ENCODE measurements at regions not wholly inside any gene's neighbourhood (a gene's known extent, or its start where the extent isn't known, plus 50 kb on each side); places are given as distances from the start of the nearest gene placed in this dataset.
A peak's percentile ranks its signal among the peaks of the same experiment; 100 is the strongest.

DNA sequence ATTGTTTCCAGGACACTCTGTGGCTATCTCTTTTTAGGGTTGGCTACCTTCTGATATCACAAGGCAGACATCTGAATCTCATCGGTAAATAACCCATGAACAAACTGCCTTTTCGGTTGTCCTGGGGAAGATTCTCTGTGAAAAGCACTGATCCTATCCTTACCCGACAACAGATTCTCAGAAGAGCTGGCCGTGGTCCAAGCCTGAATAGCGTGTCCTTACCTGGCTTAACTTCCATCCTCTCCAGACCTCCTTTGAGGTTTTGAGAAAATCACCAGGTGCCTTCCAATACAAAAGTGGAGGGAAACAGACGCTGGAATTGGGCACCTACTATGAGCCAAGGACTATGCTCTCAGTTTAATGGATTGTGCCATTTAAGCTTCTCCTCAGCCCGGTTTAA is 87.4 kb upstream of the ARHGEF3 start:
- DNase-seq = no peak

- peak; percentile 52 for DNase-seq
Measured at GRCh38 chr3:56887402-56888025, 85.8 kb upstream of the ARHGEF3 start.

GRCh38 chr3:56886314-56886713 is 84.6 kb upstream of the ARHGEF3 start:
- no peak for DNase-seq

GRCh38 chr3:56885879-56886278 is 84.1 kb upstream of the ARHGEF3 start:
- DNase-seq = no peak

DNA sequence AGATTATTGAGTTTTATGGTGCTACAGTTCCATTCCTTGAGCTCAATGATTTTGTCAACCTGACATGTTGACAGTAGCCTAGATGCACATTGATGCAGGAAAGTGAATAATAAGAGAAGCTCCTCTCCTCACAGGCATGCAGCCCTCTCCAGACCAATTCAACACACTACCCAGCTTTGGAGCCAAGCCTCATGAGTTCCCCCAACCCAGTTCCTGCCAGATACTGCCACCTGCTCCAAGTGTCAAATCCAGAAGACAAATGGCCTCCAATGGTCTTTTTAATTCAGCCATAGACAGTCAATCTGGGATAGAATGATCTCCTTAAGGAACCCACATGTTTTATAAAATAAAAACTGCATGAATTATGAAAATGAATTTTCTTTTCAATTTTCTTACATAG is 83.7 kb upstream of the ARHGEF3 start:
- no peak for DNase-seq

- DNase-seq = no peak
Measured at GRCh38 chr3:56884387-56884786, 82.6 kb upstream of the ARHGEF3 start.

DNA sequence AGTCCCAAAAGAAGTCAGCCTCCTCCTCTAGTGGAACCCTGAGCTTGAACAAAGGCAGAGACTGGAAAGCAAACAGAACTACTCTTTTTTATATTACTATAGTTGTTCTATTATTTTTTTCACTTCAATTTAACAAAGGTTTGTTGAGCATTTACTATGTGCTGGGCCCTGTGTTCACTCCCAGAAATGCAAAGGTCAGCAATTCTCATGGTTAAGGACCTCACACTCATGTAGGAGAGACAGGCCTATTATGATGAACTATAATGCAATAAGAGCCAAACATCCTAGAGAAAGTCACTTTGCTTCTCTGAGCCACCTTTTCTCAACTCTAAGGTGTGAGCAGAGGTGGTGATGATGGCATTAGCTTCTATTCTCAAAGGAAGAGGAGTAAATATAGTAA is 82.1 kb upstream of the ARHGEF3 start:
- no peak for DNase-seq

DNA sequence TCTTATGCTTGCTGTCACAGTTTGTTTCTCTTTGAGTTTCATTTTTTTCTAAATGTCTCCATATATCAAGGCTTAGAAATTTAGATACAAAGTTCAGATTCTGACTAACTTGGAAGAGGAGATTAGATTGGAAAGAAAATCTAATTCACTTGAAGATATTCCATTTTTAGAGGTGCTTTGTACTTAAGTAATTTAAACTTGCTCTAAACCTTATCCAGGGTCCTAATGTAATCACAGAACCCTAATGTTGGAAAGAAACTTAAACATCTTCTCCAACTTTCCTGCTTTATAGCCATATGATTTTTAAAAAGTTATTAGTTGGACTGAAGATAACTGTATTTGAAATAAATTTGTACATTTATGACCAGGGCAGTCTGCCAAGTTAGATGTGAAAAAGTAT is 81.1 kb upstream of the ARHGEF3 start:
- no peak for DNase-seq

GRCh38 chr3:56881841-56882240 is 80.1 kb upstream of the ARHGEF3 start:
- DNase-seq = no peak

DNA sequence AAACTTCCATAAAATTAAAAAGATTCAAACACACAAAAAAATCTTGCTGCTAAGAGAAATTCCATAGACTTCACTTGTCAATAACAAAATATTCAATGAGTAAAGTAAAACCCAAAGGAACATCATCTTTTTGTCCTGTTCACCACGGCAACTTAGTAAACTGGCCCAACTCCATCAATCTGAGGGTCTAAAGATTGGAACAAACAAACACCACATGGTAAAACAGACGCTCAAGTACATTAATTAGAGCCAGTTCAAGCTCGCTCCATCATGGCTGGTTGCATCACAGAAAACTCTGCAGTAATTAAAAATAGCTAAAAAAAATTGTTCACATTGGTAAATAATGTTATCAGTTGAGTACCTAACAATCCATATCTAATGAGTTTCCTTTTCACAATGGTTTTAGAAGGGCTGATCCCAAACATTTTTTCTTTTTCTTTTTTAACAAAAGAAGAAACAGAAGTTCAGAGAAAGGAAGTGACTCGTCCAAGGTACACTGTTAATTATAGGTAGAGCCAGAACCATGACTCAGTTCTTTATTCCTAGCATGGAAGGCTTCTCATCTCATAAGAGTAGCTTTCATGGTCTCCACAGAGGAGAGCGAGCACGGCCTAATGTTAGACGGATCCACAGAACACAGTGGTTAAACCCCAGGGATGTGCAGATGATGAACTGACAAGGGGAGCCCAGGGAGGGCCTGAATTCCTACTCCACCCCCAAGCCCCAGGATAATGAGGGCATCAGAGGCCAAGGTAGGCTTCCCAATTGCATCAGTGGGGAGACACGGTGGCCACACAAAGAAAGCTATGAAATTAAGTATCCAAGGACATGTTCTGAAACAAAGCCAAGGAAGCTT is 79.2 kb upstream of the ARHGEF3 start:
- DNase-seq = no peak

DNA sequence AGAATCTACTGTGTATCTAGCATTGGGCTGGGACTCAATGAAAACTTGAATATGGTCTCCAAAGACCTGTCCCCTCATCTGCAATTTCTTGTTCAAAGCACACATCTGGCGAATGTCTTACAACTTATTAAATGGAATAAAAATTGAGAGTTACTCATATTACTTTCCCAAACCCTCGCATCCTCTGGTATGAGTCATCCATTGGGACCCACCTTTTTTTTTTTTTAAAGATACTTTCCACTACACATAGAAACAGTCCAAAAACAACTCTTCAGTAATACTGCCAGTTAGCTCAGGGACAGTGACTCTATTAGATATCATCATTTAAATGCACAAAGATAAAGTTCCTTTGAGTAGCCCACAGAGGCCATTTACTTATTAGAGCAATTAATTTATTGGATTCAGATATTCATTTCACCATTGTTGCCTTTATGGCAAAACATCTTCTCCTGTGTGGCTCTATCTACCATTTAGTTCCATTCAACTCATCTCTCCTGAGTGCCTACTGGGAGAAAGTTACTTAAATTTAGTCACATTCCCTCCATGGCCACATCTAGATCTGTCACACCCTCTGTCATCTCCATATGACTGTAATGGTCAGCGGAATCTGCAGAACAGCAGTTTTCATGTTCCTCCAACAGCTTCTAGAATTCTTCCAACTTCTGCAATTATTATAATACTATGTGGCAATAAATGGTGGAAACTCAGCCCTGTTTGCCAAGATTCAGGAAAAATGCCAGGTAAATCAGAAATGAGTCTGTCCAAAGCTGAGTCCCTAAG is 77.9 kb upstream of the ARHGEF3 start:
- DNase-seq = no peak

- peak; percentile 30 for DNase-seq
Measured at GRCh38 chr3:56878074-56878473, 76.3 kb upstream of the ARHGEF3 start.

DNA sequence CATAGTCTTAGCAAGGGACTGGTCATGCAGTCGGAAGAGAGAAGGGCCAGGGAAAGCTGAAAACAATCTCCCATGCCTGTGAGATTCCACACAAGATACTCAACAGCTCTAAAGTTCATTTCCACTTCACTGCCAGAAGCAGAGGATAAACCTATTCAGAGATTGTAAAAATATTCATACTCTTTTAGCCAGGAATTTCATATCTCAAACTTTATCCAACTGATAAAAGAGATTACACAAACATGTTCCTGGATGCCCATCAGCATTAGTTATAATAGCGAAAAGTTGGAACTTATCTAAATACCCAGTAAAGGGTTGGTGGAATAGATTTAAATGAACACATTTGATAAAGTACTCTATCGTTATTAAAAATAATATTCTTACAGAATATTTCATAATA is 75.2 kb upstream of the ARHGEF3 start:
- DNase-seq = no peak

- no peak for DNase-seq
Measured at GRCh38 chr3:56874269-56874668, 72.5 kb upstream of the ARHGEF3 start.

DNA sequence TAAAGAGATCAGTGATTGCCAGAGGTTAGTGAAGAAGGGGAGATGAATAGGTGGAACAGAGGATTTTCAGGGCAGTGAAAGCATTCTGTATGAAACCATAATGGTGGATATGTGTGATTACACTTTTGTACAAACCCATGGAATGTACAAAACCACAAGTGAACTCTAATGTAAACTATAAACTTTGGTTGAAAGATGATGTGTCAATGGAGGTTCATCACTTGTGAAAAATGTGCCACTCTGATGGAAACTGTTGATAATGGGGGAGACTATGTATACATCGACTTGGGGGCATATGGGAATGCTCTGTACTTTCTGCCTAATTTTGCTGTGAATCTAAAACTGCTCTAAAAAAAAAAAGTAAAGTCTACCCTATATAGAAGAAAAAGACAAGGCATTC is 68.7 kb upstream of the ARHGEF3 start:
- no peak for DNase-seq

DNA sequence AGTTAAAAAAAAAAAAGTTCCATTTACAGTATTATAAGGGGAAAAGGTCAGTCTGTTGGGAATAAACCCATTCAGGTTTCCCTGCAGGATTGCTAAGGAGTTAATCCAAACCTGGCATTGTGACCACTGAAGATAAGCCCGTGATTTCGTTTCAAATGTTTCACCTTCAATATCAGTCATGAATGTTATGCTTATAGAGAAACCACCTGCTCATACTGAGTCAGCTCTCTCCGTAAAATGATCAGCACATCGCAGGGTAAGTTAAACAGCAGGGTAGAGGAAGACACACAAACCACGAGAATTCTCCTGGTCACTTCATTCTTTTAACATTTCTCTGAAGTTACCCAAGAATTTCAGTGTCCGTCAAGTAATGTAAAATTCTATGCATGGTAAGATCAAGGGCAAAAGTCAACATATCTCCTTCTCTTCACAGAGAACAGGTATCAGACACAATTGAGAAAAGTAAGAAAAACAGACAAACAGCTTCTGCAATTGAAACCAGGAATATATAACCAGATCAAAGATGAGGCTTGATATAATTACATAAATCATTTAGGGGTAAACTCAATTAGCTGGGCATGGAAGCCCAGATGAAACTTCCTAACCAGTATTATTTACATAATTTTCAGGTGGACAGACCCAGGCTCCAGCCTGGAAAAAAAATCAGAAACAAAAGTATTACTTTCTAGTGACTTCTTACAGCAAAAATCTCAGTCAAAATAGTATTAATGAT is 67.6 kb upstream of the ARHGEF3 start:
- DNase-seq = no peak

DNA sequence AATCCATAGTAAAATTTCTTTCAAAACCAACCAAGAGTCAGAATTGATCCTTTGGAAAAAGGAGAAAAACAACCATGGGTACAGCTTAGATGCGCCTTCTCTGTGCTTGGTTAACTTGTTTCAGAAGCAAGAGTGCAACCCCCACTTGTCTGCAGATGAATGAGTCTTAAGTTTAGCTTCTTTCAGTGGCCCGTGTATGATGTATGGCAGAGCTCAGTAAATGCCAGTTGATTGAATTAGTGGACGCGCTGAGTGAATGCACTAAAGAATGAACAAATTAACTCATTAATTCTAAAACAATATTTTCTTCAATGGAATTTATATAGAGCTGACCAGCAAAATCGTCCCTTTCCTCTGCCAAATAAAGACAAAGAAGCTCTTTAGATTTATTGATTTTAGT is 67.0 kb upstream of the ARHGEF3 start:
- no peak for DNase-seq

DNA sequence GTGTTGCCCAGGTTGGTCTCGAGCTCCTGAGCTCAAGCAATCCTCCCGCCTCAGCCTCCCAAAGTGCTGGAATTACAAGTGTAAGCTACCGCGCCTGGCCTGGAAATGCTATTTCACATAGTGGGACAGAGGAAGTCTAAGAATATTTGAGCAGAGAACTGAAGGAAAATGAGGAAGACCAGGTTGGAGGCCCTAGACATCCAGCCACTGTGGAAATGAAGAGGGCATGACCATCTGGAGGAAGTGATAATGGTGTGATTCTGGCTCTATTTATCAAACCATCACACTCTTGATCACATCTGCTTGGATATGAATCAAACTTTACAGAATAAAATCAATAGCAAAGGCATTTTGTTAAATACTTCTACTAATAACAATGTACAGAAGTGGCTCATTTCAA is 65.9 kb upstream of the ARHGEF3 start:
- no peak for DNase-seq

- no peak for DNase-seq
Measured at GRCh38 chr3:56864918-56865524, 63.3 kb upstream of the ARHGEF3 start.

GRCh38 chr3:56864090-56864489 is 62.3 kb upstream of the ARHGEF3 start:
- no peak for DNase-seq

GRCh38 chr3:56862352-56863062 is 60.8 kb upstream of the ARHGEF3 start:
- DNase-seq = no peak

- DNase-seq = no peak
Measured at GRCh38 chr3:56861511-56861910, 59.8 kb upstream of the ARHGEF3 start.
